Effector CD8-positive, alpha-beta T cell (primary cell): ENCODE measurements at regions not wholly inside any gene's neighbourhood (a gene's known extent, or its start where the extent isn't known, plus 50 kb on each side); places are given as distances from the start of the nearest gene placed in this dataset.

Source experiments
- DNase-seq: peaks from one replicate; lab custom pipeline; 2025; lab: John Stamatoyannopoulos, UW

DNA sequence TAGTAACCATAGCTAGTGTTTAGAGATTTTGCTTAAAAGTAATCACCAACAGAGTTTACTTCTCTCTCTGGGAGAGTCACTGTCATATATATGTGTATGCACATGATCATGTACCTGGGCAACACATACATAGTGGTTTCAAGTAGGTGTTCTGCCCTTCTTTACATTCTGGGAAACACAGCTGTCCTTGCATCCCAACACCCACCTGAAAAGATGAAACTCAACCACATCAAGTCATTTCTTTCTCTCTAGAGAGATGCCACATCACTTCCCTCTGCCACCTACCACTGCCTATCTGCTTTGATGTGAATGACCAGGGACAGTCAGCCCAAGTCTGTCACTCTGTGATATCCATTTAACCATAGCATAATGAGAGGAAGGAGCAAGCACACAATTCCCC is 155.8 kb upstream of the GADL1 start:
- no peak for DNase-seq

DNA sequence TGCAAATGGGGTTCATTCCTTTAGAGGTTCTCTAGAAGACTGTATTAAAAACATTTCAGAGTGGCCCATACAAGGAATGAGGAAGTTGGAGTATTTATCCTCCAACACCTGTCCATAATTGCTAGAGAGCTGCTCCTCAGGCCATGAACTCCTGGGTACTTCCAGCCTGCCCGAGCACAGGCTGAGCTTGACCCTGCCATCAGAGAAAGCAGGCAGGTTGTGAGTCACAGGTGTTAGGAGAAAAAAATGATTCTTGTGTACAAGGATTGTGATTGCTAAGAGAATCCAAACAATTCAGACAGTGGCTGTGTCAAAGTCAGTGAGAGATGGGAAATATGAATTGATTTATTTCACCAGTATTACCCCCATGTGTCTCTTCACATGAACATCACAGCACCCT is 156.8 kb upstream of the GADL1 start:
- DNase-seq: no peak

DNA sequence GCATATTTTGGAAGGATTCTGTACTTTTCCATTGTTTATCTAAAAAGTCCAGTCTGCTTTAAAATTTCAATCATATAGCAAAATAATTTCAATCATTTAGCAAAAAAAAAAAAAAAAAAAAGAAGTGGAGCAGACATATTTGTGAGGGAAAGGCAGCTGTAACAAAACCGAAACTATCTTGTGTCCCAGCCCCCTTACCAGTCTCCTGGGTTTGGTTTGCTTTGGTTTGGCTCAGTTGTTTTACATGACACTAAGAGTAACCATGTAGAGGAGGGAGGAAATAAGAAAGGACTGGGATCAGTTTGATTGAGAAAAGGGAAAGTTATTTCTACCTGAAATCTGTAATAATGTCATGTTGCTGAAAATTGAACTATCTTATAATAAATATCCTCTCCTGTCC is 158.8 kb upstream of the GADL1 start:
- no peak for DNase-seq

DNA sequence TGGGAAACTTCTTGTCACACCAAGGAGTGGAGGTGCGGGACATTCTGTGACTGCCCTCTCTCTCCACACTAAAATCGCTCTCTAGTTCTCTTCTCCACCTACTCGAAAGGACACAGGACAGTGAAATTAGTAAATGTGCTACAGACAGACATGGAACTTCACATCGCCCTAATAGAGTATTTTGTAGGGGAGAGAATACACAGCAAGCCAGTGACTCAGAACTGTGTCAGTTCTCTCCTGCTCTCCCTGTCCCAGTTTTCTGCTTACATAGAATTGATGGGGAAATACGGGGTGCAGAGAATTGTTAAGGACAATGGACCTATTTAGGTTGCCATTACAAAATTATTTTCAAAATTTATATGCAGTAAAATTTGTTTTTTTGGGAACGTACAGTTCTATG is 159.6 kb upstream of the GADL1 start:
- no peak for DNase-seq

DNA sequence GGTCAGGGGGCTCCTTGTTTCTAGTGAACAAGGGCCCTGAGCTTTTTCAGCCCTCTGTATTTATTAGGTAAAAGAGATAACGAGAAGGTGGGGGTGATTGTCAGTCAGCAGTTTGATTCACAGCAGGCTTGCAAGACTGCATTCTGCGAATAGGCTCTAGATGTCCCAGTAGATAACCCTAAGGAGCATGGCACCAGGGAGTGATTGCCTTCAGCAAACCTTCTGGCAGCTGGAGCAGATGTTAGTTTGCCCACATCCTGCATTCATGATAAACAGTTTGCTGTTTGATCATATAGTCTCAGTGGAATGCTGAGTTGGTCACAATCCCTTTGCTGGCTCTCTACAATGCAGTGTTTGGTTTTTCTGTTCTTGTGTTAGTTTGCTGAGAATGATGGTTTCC is 161.3 kb upstream of the GADL1 start:
- no peak for DNase-seq

DNA sequence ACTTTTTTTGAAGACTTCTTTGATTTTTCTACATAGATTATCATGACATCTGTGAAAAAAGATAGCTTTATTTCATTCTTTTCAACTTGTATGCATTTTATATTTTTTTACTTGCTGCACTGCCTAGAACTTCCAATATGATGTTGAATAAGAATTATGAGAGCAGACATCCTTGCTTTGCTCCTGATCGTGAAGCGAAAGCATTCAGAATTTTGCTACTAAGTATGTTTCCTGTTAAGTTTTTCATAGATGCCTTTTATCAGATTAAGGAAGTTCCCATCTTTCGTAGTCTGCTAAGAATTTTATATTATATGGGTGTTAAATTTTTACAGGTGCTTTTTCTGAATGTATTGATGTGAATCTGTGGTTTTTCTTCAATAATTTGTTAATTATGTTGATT is 163.4 kb upstream of the GADL1 start:
- DNase-seq: no peak

DNA sequence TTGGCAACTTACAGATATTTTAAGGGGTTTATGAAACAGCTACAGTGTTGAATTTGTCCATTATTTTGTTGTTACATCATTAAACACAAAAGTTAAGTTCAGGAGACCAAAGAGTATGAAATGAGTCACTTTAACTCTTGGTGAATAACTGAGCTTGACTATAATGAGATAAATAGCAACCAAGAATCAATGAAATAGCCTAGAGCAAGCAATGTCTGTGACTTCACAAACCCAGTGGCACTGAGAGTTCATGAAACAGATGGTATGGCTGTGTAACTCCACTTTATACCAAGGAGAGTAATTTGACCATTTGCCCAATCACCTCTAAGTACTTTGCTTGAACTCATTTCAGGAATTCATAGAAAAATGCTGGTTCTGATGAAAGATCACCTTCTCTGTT is 169.6 kb upstream of the GADL1 start:
- DNase-seq: no peak

DNA sequence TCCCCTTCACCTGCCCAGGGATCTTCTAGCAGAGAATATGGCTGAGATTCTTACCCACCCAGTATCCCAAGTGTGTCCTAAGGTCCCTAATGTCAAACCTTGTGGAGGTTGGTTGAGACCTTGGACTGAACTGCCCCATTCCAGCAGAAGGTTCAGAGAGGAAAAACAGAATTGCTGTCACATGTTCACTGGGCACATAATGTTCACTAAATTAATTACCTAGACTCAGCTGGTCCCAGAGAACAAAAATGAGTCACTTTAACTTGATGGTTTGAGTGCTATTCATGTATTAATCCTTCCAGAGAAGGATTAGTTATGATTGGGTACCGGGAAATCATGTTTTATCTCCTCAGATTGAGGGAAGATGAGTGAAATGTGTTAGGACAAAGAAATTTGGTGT is 171.3 kb upstream of the GADL1 start:
- DNase-seq: no peak

DNA sequence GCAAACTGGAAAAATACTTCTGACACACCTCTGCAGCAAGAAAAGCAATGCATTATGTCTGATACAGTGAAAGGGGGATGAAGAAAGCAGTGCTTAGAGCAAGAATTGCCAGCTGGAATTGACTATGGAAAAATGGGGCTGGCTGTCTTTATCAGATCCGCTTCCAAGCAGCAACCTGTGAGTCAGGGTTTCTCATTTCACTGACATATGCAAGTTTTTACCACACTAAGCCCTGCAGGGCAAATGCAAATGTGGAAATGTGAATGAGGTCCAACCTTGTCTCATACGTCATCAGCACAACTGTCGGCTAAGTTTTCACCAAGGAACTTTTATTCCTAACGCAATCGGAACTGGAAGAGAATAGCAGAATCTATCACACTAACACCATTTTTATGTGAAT is 172.5 kb upstream of the GADL1 start:
- no peak for DNase-seq

DNA sequence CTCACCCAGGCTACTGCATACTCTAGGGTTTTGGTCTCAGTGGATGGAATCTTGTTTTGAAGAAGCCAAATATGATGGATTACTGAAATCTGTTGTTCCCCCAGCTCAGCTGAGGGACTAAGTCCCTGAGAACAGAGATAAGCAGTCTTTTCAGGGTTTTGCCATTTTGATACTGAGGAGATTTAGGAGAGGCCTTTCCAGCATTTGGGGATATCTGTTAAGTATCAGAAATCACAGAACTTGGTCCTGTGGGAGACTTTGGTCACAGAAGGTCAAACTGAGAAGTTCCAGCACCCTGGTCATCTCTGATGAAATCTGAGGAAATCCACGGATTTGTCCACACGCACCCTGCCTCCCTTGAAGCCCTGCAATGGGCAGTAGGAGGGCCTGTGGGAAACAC is 181.0 kb upstream of the GADL1 start:
- DNase-seq: no peak

DNA sequence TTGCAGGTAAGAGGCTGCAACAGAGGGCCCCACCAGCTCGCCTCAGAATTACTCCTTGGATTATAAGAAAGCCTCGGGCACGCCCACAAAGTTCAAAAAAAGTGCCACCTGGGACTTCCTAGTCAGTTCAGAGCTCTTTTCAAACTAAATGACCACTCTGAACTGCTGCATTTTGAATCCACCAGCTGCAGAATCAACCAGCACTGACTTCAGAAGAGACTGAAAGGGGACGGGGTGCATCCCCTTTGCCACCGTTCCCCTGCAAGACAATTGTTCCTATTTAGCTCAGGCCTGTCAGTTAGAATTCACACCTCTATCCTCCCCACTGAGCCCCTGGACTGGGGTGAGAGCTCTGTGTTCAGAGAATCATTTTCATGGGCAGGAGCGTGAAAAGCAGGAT is 181.4 kb upstream of the GADL1 start:
- DNase-seq: no peak

DNA sequence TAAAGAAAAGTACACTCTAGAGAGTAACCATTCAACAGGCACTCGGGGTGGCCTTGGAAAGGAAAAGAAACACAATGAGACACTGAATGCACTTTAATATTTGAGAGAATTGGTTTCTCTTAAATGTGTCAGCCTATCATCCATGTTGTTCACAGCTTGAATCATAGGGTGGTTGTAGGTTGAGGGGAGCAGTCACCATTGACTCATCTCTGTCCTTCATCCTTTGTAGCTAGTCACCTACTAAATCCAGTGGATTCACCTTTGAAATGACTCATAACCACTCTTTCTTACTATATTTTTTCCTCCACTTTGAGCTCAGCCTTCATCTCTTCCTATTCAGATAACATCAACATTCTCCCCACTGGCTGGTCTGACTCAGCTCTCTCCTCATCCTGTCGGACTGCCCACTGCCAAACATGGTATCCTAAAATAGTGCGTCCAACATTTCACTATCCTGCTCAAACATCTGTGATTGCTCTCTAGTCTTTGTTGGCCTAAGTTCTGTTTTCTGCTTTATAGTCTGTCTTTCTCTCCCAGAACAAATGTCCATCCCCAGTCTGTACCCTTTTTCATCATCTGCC is 182.7 kb upstream of the GADL1 start:
- DNase-seq: no peak

DNA sequence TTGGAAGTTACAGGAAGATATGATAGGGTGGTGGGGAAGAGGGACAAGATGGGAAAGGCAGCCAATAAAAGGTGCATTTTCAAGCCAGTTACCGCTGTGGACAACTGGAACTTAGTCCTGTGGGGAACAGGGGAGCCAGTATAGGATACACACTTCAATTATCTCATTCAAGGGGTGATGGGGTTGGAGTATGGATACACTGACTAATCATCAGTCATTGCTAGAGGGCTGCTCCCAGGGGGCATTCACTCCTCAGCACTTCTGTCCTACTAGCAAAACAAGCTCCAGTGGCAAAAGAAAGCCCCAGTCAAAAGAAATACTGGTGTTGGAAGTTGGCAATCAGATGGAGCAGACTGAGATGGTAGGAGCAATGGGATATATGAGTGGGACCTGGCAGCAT is 183.4 kb upstream of the GADL1 start:
- DNase-seq: no peak

DNA sequence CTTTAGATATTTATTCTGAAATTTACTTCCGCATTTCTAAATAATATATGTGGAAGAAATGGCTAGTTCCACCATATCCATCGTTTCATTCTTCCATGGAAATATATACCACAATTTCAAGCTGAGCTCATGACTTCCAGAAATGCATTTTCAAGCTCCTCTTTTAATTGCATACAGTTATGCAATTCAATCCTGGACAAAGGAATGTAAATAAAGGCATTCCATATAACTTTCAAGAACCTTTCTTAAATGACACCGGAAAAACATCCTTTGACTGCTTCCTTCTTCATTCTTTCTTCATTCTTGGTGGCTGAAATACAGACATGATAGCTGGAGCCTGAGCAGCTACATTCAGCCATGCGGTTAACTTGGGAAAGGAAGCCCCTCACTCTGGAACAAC is 185.2 kb upstream of the GADL1 start:
- DNase-seq: no peak

DNA sequence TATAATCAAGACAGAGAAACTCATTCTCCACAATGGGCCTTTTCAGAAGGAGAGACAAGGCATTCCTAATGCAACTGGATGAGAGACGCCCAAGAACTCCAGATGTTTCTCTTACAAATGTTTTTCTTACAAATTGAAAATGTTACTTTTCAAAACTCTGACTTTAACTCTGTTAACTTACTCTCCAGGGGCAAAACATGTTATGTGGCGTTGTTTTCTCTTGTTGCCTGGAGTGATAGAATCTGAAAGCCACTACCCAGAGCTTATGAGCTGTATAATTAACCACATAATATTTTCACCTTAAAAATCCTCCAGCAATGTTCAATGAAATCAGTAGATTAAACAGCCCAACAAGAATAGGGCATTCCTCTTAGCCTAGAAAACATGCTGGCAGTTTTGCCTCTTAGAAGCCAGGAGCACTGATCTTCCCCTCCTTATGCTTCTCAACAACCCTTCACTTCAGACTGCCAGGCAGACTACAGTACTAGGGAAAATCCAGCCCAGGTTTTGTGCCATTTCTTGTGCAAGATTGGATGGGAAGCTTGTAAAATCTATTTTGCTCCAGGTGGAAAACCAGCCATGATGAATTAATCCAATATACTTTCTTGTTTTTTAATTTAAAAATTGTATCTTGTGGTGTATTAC is 186.7 kb upstream of the GADL1 start:
- DNase-seq: no peak

DNA sequence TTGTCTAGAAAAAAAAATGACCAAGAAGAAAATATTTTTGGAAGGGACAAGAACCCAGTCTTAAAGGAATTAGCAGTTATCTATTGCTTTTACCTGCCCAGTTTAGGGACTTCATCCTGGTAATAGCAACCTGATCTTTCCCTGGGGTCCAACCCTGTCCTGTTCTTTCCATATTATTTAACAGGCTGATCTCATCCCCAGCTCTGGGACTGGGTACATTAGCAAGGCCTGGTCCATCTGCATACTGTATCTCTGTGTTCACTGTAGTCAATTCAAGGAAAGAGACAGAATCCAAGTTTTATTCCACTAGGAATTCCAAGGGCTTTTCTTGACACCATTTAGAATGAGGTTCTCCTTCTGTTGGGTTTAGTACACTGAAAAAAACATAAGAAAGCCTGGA is 191.7 kb upstream of the GADL1 start:
- no peak for DNase-seq

DNA sequence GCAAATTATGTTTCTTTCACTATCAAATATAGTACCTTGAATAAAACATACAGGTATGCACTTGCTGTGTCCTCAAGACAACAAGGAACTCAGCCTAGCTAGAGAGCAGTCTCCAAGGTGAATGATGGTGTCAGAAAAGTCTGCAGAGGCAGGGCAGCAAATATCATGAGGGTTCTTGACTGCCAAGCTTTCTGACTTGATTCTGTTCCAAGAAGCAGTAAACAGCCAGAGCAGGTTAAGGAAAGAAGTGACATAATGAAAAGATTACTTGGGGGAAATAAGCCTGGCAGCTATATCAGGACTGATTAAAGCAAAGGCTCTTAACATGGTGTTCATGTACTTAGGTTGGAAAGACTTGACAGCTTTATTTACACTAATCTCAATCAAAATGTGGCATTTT is 192.2 kb upstream of the GADL1 start:
- no peak for DNase-seq

DNA sequence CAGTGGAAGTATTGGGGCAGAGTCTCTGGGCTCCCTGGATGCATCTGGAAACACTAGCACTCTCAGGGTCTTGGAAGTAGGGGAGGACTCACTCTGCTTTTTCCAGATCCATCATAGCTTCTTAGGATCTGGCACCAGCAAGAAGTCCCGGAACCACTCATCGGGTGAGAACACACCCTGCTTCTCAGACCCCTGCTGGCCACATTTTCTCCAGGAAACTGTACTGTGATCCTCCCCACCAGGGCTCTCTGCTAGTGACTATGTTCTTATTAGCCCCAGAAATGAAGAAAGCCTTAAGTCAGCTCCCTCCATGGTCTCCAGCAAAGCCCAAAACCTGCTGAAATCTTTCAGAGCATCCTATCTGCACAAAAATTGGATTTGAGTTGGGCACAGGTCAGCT is 197.3 kb upstream of the GADL1 start:
- DNase-seq: no peak

DNA sequence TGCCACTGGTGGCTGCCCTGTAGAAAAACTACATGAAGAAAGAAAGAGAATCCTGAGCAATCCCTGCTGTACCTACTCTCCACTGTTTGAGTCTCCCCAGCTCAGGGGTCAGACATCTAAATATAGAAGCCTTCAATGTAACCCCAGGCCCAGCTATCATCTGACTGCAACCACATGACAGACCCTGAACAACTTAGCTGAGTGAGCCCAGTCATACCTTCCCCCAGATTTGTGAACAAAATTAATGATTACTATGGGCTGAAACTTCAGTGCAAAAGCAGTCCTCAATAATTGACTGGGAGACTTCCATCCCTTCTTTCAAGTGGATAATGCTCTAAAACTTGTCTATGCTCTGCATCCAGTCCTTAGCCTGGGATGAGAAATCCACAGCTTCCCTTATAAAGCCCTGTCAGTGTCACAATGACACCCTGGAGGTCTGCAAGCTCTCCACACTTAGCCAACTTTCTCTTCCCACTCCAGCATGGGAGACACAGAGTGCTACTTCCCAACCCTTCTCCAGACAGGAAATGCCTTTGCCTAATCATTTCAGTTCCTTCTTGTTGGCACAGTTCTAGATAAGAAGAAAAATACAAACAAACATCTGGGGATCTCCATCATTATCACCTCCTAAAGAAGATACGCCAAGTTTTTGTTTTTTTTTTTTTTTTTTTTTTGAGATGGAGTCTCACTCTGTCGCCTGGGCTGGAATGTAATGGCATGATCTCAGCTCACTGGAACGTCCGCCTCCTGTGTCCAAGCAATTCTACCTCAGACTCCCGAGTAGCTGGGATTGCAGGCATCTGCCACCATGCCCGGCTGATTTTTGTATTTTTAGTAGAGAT is 198.5 kb upstream of the GADL1 start:
- DNase-seq: no peak

DNA sequence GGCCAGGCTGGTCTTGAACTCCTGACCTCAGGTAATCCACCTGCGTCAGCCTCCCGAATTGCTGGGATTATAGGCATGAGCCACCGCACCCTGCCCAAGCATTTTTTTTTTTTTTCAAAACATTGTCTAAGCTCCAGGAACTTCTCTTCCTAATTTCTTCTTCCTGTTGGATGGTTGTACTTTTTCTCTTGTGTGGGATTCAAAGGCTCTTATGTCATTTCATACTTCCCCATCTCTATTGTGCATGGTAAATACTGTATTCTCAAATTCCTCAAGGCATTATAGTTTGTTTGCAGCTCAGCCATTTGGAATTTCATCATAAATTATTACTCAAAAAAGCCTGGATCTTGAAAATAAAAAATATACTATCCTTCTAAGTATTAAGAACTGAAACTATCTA is 199.1 kb upstream of the GADL1 start:
- no peak for DNase-seq

DNA sequence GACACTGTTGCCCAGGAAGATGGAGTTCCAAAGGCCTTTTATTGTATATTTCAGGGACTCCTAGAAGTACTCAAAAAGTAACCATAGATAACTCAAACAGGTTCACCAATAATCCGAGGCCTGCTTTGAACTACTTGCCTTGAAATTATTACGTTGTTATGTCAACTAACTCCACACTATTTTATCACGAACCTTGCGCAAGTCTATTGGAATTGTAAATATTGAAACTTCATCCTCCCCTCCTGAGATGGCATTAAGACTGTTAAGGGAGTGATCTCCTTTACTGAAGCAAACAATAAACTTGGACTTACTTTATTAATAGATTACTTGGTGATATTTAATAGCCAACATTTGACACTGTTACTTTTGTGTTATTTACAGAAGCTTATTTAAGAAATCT is 199.6 kb upstream of the GADL1 start:
- DNase-seq: no peak

DNA sequence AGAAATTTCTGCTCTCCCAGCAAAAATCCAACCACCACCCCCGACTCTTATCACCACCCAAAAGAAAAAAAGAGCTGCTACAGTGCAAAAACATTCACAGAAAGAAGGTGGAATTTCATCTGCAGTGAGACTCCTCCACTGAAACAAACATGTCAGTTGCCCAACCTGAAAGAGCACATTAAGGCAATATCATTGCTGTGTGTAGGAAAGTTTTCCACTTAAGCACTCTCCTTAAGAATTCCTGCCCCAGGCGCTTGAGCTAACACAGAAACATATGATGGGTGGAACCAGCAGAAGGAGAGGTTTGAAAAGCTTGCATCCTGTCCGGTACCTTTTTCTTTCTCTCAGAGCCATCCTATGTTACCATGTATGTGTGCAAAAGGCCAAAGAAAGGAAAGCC is 200.8 kb upstream of the GADL1 start:
- no peak for DNase-seq

DNA sequence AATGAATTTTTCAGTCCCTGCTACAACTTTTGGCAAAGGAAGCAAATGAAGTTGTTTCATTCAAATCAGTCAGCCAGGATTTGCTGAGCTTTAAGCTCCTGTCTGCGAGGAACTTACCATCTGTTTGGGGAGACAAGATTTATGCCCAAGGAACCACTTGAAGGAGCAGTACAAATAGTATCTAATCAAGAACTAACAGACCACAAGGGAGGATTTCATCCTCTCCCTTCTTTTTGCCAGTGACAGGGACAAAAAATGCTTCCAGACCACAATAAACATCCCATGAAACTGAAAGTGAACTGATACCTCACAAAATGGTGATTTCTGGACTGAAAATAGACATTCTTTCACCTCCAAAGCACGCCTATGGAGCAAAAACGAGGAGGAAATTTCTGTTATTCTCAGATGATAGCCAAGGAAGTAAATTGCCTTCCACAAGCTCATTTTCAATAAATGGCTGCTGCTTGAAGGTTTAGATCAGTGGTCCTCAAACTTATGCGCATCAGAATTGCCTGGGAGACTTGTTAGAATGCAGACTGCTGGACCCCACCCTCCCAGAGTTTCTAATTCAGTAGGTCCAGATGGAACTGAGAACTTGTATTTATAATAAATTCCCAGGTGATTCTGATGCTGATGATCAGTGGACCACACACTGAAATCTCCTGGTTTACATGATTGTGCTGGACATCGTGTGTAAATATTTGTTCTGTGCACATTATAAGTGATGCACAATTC is 202.4 kb upstream of the GADL1 start:
- DNase-seq: no peak
